ENCODE measurements at regions not wholly inside any gene's neighbourhood (a gene's known extent, or its start where the extent isn't known, plus 50 kb on each side); places are given as distances from the start of the nearest gene placed in this dataset.

GRCh38 chr1:80064524-80064923 lies 1058.0 kb upstream of the ADGRL4 start:
- intact Hi-C loops (cut with micrococcal nuclease), result no loop called here
- H3K4me1 Mint-ChIP-seq (ENCODE audit: low read depth), result no peaks in the 10 kb centered on the region
- H3K9me3 Mint-ChIP-seq, result peaks cover 8% of the 10 kb centered on the region
- no peaks in the 10 kb centered on the region for H3K27me3 Mint-ChIP-seq
- no peak overlapping the region for H3K4me3 Mint-ChIP-seq
- no peak overlapping the region for H3K27ac Mint-ChIP-seq
- H3K36me3 Mint-ChIP-seq (ENCODE audit: low read depth), result no peaks in the 10 kb centered on the region

- Mint-ChIP-seq H3K9me3 (peaks cover 8% of the 10 kb centered on the region), H3K4me1 (ENCODE audit: low read depth) (no peaks in the 10 kb centered on the region), H3K4me3 (no peak overlapping the region), H3K27me3 (no peaks in the 10 kb centered on the region), H3K36me3 (ENCODE audit: low read depth) (no peaks in the 10 kb centered on the region), H3K27ac (no peak overlapping the region)
- intact Hi-C loops (cut with micrococcal nuclease), result no loop called here
Observed at GRCh38 chr1:80059940-80060339, 1053.4 kb upstream of the ADGRL4 start.

GRCh38 chr1:80056179-80056578 lies 1049.6 kb upstream of the ADGRL4 start:
- Mint-ChIP-seq H3K4me3 (no peak overlapping the region), H3K9me3 (peaks cover 32% of the 10 kb centered on the region), H3K4me1 (ENCODE audit: low read depth) (no peaks in the 10 kb centered on the region), H3K27ac (no peak overlapping the region), H3K27me3 (no peaks in the 10 kb centered on the region), H3K36me3 (ENCODE audit: low read depth) (no peaks in the 10 kb centered on the region)
- intact Hi-C loops (cut with micrococcal nuclease), result no loop called here

GRCh38 chr1:80054129-80054528 lies 1047.6 kb upstream of the ADGRL4 start:
- intact Hi-C loops (cut with micrococcal nuclease), result no loop called here
- Mint-ChIP-seq H3K27me3 (no peaks in the 10 kb centered on the region), H3K9me3 (peaks cover 44% of the 10 kb centered on the region), H3K27ac (no peak overlapping the region), H3K36me3 (ENCODE audit: low read depth) (no peaks in the 10 kb centered on the region), H3K4me1 (ENCODE audit: low read depth) (no peaks in the 10 kb centered on the region), H3K4me3 (no peak overlapping the region)

- intact Hi-C loops (cut with micrococcal nuclease), result no loop called here
- Mint-ChIP-seq H3K27me3 (no peaks in the 10 kb centered on the region), H3K27ac (no peak overlapping the region)
Observed at GRCh38 chr1:80053613-80054012, 1047.1 kb upstream of the ADGRL4 start.

GRCh38 chr1:80050523-80050922 lies 1044.0 kb upstream of the ADGRL4 start:
- Mint-ChIP-seq H3K27me3 (no peaks in the 10 kb centered on the region), H3K36me3 (ENCODE audit: low read depth) (no peaks in the 10 kb centered on the region), H3K27ac (no peak overlapping the region), H3K4me3 (no peak overlapping the region), H3K4me1 (ENCODE audit: low read depth) (no peaks in the 10 kb centered on the region), H3K9me3 (peaks cover 52% of the 10 kb centered on the region)
- intact Hi-C loops (cut with micrococcal nuclease), result no loop called here

More at GRCh38 chr1:80053613-80054012, 1047.1 kb upstream of the ADGRL4 start:
- peaks cover 44% of the 10 kb centered on the region for H3K9me3 Mint-ChIP-seq
- no peaks in the 10 kb centered on the region for H3K4me1 Mint-ChIP-seq (ENCODE audit: low read depth)
- H3K4me3 Mint-ChIP-seq, result no peak overlapping the region
- H3K36me3 Mint-ChIP-seq (ENCODE audit: low read depth), result no peaks in the 10 kb centered on the region

- Mint-ChIP-seq H3K27ac (no peak overlapping the region), H3K27me3 (no peaks in the 10 kb centered on the region), H3K4me1 (ENCODE audit: low read depth) (no peaks in the 10 kb centered on the region), H3K9me3 (peaks cover 52% of the 10 kb centered on the region), H3K4me3 (no peak overlapping the region), H3K36me3 (ENCODE audit: low read depth) (no peaks in the 10 kb centered on the region)
- intact Hi-C loops (cut with micrococcal nuclease), result no loop called here
Observed at GRCh38 chr1:80050085-80050484, 1043.6 kb upstream of the ADGRL4 start.

- H3K27ac Mint-ChIP-seq, result no peak overlapping the region
- no peaks in the 10 kb centered on the region for H3K36me3 Mint-ChIP-seq (ENCODE audit: low read depth)
- no peaks in the 10 kb centered on the region for H3K27me3 Mint-ChIP-seq
- H3K4me3 Mint-ChIP-seq, result no peak overlapping the region
- H3K9me3 Mint-ChIP-seq, result peaks cover 45% of the 10 kb centered on the region
- H3K4me1 Mint-ChIP-seq (ENCODE audit: low read depth), result no peaks in the 10 kb centered on the region
- intact Hi-C loops (cut with micrococcal nuclease), result no loop called here
Observed at GRCh38 chr1:80048716-80049115, 1042.2 kb upstream of the ADGRL4 start.

GRCh38 chr1:80047791-80048190 lies 1041.3 kb upstream of the ADGRL4 start:
- no peaks in the 10 kb centered on the region for H3K27me3 Mint-ChIP-seq
- no peaks in the 10 kb centered on the region for H3K36me3 Mint-ChIP-seq (ENCODE audit: low read depth)
- H3K27ac Mint-ChIP-seq, result no peak overlapping the region
- intact Hi-C loops (cut with micrococcal nuclease), result no loop called here
- no peak overlapping the region for H3K4me3 Mint-ChIP-seq
- no peaks in the 10 kb centered on the region for H3K4me1 Mint-ChIP-seq (ENCODE audit: low read depth)
- peaks cover 41% of the 10 kb centered on the region for H3K9me3 Mint-ChIP-seq

- intact Hi-C loops (cut with micrococcal nuclease), result no loop called here
- Mint-ChIP-seq H3K27me3 (no peaks in the 10 kb centered on the region), H3K4me3 (no peak overlapping the region), H3K4me1 (ENCODE audit: low read depth) (no peaks in the 10 kb centered on the region), H3K27ac (no peak overlapping the region), H3K9me3 (peaks cover 36% of the 10 kb centered on the region), H3K36me3 (ENCODE audit: low read depth) (no peaks in the 10 kb centered on the region)
Observed at GRCh38 chr1:80044662-80045061, 1038.1 kb upstream of the ADGRL4 start.

- Mint-ChIP-seq H3K27ac (no peak overlapping the region), H3K27me3 (no peaks in the 10 kb centered on the region), H3K9me3 (peaks cover 33% of the 10 kb centered on the region), H3K4me1 (ENCODE audit: low read depth) (no peaks in the 10 kb centered on the region), H3K4me3 (no peak overlapping the region), H3K36me3 (ENCODE audit: low read depth) (no peaks in the 10 kb centered on the region)
- intact Hi-C loops (cut with micrococcal nuclease), result no loop called here
Observed at GRCh38 chr1:80036690-80037432, 1030.3 kb upstream of the ADGRL4 start.

GRCh38 chr1:80023358-80023757 lies 1016.8 kb upstream of the ADGRL4 start:
- Mint-ChIP-seq H3K36me3 (ENCODE audit: low read depth) (no peaks in the 10 kb centered on the region), H3K9me3 (peaks cover 22% of the 10 kb centered on the region), H3K27ac (no peak overlapping the region), H3K4me1 (ENCODE audit: low read depth) (no peaks in the 10 kb centered on the region), H3K27me3 (no peaks in the 10 kb centered on the region), H3K4me3 (no peak overlapping the region)
- intact Hi-C loops (cut with micrococcal nuclease), result no loop called here

GRCh38 chr1:80021891-80022290 lies 1015.4 kb upstream of the ADGRL4 start:
- intact Hi-C loops (cut with micrococcal nuclease), result no loop called here
- Mint-ChIP-seq H3K27me3 (no peaks in the 10 kb centered on the region), H3K36me3 (ENCODE audit: low read depth) (no peaks in the 10 kb centered on the region), H3K27ac (no peak overlapping the region), H3K9me3 (peaks cover 21% of the 10 kb centered on the region), H3K4me3 (no peak overlapping the region), H3K4me1 (ENCODE audit: low read depth) (no peaks in the 10 kb centered on the region)

- intact Hi-C loops (cut with micrococcal nuclease), result no loop called here
- Mint-ChIP-seq H3K27me3 (no peaks in the 10 kb centered on the region), H3K4me1 (ENCODE audit: low read depth) (no peaks in the 10 kb centered on the region), H3K36me3 (ENCODE audit: low read depth) (no peaks in the 10 kb centered on the region), H3K27ac (no peak overlapping the region), H3K9me3 (peaks cover 11% of the 10 kb centered on the region), H3K4me3 (no peak overlapping the region)
Observed at GRCh38 chr1:80018348-80018747, 1011.8 kb upstream of the ADGRL4 start.

- Mint-ChIP-seq H3K4me3 (no peak overlapping the region), H3K27me3 (no peaks in the 10 kb centered on the region), H3K36me3 (ENCODE audit: low read depth) (no peaks in the 10 kb centered on the region), H3K4me1 (ENCODE audit: low read depth) (no peaks in the 10 kb centered on the region), H3K27ac (no peak overlapping the region), H3K9me3 (peaks cover 10% of the 10 kb centered on the region)
- intact Hi-C loops (cut with micrococcal nuclease), result no loop called here
Observed at GRCh38 chr1:80008934-80009333, 1002.4 kb upstream of the ADGRL4 start.

Data from dendritic cell treated with granulocyte-macrophage colony-stimulating factor and Interleukin-4, amounts not matched to agents 40 ng/mL and 50 ng/mL, for 4 days (primary cell).